Endothelial cell of umbilical vein (primary cell): ENCODE measurements at regions not wholly inside any gene's neighbourhood (a gene's known extent, or its start where the extent isn't known, plus 50 kb on each side); places are given as distances from the start of the nearest gene placed in this dataset.

Experiments used
- BruUV-seq: library from RNA; stranded (reverse); fragments of 400-500 nt; replicated peaks from 2 replicates; lab custom pipeline; 2021; lab: Mats Ljungman, UMichigan
- CTCF ChIA-PET: fragments of 300-600, 350-600 bp; sonication (Branson Sonifier 250); formaldehyde crosslinking; loops from one replicate; lab custom pipeline; 2021; ENCODE audit warnings: antibody characterized with exemption, inconsistent platforms; lab: Charles Lee
- POLR2A ChIA-PET: fragments of 300-600, 350-600 bp; sonication (Branson Sonifier 250); formaldehyde crosslinking; loops from one replicate; lab custom pipeline; 2021; ENCODE audit warnings: antibody characterized with exemption, inconsistent platforms; lab: Charles Lee
- DNase-seq: peaks from one replicate; pipeline ENCODE4 v3.0.0-alpha.2; 2011; ENCODE audit warnings: low read depth, low spot score
- FAIRE-seq: peaks from 2 replicates; lab custom pipeline; 2011; peaks lifted over from hg19 to GRCh38; lab: Jason Lieb, UNC
- H2AFZ ChIP-seq: 2 replicates; pipeline ENCODE4 v1.6.0; 2012; ENCODE audit warnings: low read depth, low read length, control low read depth, inconsistent platforms
- H3K27ac ChIP-seq: 2 replicates; pipeline ENCODE4 v1.5.1; 2011; ENCODE audit warnings: low read depth, mild to moderate bottlenecking, control low read depth, low read length, moderate library complexity; ENCODE audit not compliant: insufficient read depth
- H3K27me3 ChIP-seq, 2 experiments: 2 replicates each; pipeline versions ENCODE4 v1.6.0 to v1.6.1; 2011; ENCODE audit warnings: low read length in 2 of 2, mixed read lengths in 1 of 2; ENCODE audit not compliant: control insufficient read depth in 2 of 2, insufficient read depth in 2 of 2
- H3K36me3 ChIP-seq, 2 experiments: 2 replicates in 1 of 2; 3 replicates in 1 of 2; pipeline ENCODE4 v1.5.1; 2011; ENCODE audit warnings: low read length in 2 of 2, mild to moderate bottlenecking in 1 of 2, moderate library complexity in 1 of 2; ENCODE audit not compliant: control insufficient read depth in 2 of 2, insufficient read depth in 2 of 2; ENCODE audit errors: extremely low read depth in 1 of 2
- H3K4me1 ChIP-seq: 3 replicates; pipeline ENCODE4 v1.5.1; 2011; ENCODE audit warnings: mild to moderate bottlenecking, low read length; ENCODE audit not compliant: control insufficient read depth, insufficient read depth; ENCODE audit errors: extremely low read depth
- H3K4me2 ChIP-seq: 2 replicates; pipeline ENCODE4 v1.6.1; 2011; ENCODE audit warnings: low read length, control low read depth, mixed read lengths; ENCODE audit not compliant: insufficient read depth
- H3K4me3 ChIP-seq, 3 experiments: fragments of 200-600 bp in 1 of 3; sonication (generic), shearing (Covaris generic) in 1 of 3; replicated peaks in 1 of 3; 2 replicates each; pipeline ENCODE4 v1.5.1; 2011 to 2016; ENCODE audit warnings: control low read depth in 3 of 3, low read length in 3 of 3, mild to moderate bottlenecking in 2 of 3, inconsistent platforms in 1 of 3, low read depth in 1 of 3, moderate library complexity in 1 of 3; ENCODE audit not compliant: insufficient read depth in 1 of 3
- H3K79me2 ChIP-seq: 2 replicates; pipeline ENCODE4 v1.6.0; 2012; ENCODE audit warnings: low read length, inconsistent platforms; ENCODE audit not compliant: control insufficient read depth, insufficient read depth
- H3K9ac ChIP-seq: replicated peaks from 2 replicates; pipeline ENCODE3; 2011; ENCODE audit warnings: low read length, control low read depth; ENCODE audit not compliant: insufficient read depth; ENCODE audit errors: extremely low read depth
- H3K9me1 ChIP-seq: replicated peaks from 3 replicates; pipeline ENCODE4 v1.6.0; 2011; ENCODE audit warnings: mild to moderate bottlenecking, low read length; ENCODE audit not compliant: control insufficient read depth, insufficient read depth; ENCODE audit errors: extremely low read depth
- H3K9me3 ChIP-seq: replicated peaks from 2 replicates; pipeline ENCODE4 v1.5.1; 2012; ENCODE audit warnings: low read length, inconsistent platforms; ENCODE audit not compliant: control insufficient read depth, insufficient read depth
- H4K20me1 ChIP-seq: replicated peaks from 2 replicates; pipeline ENCODE3; 2011; ENCODE audit warnings: mild to moderate bottlenecking, low read length; ENCODE audit not compliant: control insufficient read depth, insufficient read depth; ENCODE audit errors: extremely low read depth
- EZH2 ChIP-seq: IDR thresholded peaks from 2 replicates; pipeline ENCODE4 v1.6.1; 2012; ENCODE audit warnings: borderline replicate concordance, low read depth, mild to moderate bottlenecking, moderate library complexity, low read length, inconsistent platforms; ENCODE audit not compliant: severe bottlenecking
- FOS ChIP-seq: IDR thresholded peaks from 2 replicates; pipeline ENCODE4 v1.6.1; 2011; ENCODE audit warnings: mild to moderate bottlenecking, low read length, moderate library complexity, borderline replicate concordance; ENCODE audit not compliant: insufficient read depth
- GATA2 ChIP-seq: IDR thresholded peaks from 2 replicates; pipeline ENCODE4 v1.7.0; 2011; ENCODE audit warnings: low read depth, mild to moderate bottlenecking, moderate library complexity, mixed read lengths, low read length; ENCODE audit not compliant: insufficient read length, insufficient read depth
- JUN ChIP-seq: IDR thresholded peaks from 2 replicates; pipeline ENCODE4 v1.6.1; 2011; ENCODE audit warnings: borderline replicate concordance, low read depth; ENCODE audit not compliant: insufficient read length, insufficient read depth
- MYC ChIP-seq: IDR thresholded peaks from one replicate; pipeline ENCODE4 v1.6.1; 2011; ENCODE audit warnings: mild to moderate bottlenecking, low read depth, low read length
- POLR2A ChIP-seq: IDR thresholded peaks from 2 replicates; pipeline ENCODE4 v1.6.1; 2012; ENCODE audit warnings: low read depth, mild to moderate bottlenecking, control low read depth, low read length
- POLR2AphosphoS5 ChIP-seq: IDR thresholded peaks from 2 replicates; pipeline ENCODE4 v1.6.1; 2012; ENCODE audit warnings: low read depth, mild to moderate bottlenecking, control low read depth, low read length, moderate library complexity; ENCODE audit not compliant: insufficient read depth
- dilution Hi-C: fragments of 300-500 bp; cut with MboI; formaldehyde crosslinking; loops from one replicate; pipeline ENCODE4 v1.15.0; 2019; ENCODE audit warnings: low sequenced_read_pairs; ENCODE audit not compliant: extremely low pct_ligation_motif_present
- intact Hi-C: fragments of 100-400 bp; cut with micrococcal nuclease; formaldehyde crosslinking; loops from one replicate; pipeline ENCODE4 v1.10.0; 2022
- TF ChIP-seq, protein P1 (sequence below): IDR thresholded peaks from 2 replicates; pipeline ENCODE4 v1.6.1; 2011; ENCODE audit not compliant: insufficient read depth, insufficient read length
- TF ChIP-seq, protein P2 (sequence below), 2 donors: IDR thresholded peaks; 1 replicate in 1 of 2; 2 replicates in 1 of 2; pipeline ENCODE4 v1.5.1; 2011; ENCODE audit warnings: low read length in 2 of 2, mild to moderate bottlenecking in 2 of 2, moderate library complexity in 2 of 2, control low read depth in 1 of 2, inconsistent platforms in 1 of 2, low read depth in 1 of 2; ENCODE audit not compliant: insufficient read depth in 1 of 2; ENCODE audit errors: extremely low read depth in 1 of 2

DNA sequence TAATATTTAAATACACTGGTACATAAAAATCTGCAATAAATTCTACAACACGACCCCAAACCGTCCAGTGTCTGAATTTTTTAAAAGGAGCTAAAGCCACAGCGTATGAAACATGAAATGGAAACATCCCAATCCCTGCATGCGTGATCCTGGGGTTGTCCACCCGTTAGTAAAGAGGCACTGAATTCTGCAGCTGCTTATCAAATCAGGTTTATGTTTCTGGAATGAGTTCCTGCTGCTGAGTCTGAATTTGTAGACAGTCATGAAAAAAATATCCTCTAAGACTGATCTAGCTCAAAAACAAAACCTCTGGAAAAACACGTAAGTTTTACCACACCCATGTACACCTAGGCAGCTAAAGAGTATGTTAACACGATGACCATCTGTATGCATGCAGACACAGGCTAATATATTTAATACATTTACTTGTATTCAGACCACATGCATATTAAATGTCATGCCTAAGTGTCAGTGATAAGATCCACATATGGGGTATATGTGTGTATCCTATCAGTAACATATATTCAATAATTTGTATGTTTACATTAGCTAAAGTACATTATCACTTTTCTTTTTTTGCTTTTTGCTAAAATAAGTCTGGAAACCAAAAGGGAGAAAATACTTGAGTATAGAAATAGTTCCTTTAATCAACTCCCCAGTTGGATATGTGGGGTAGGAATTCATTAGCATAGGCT is 420.5 kb upstream of the PSMD7 start:
- no TSS peak for BruUV-seq
- CTCF ChIA-PET: interaction anchor here (1.5 kb wide), 1 partner anchor 9 kb away, joined by 4 read pairs; no protein-coding TSS in a partner anchor

DNA sequence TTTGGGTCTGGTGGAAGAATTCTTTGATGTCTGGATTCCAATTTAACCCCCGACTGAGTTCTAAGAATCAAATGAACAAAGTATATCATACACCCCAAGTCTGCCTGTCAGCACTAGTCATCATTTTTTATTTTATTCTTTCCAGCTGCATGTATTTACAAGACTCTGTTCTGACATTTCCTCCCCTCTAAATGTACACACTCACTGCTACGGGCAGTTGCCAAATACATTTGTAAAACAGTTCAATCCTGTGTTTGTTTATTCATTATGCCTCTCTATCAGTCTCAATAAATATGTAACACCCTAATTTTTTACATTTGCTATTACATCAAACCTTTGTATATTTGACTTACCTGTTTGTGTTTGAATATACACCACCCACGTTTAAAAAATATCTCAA is 422.3 kb upstream of the PSMD7 start:
- POLR2A ChIA-PET: no interaction called here
- H3K9me1 ChIP-seq: no peaks in the 10 kb centered on the region
- H3K4me3 ChIP-seq: no peak overlapping the region
- BruUV-seq: no TSS peak
- no peaks in the 10 kb centered on the region for H3K4me1 ChIP-seq
- DNase-seq (no peak), FAIRE-seq (no peak)
- no peak overlapping the region for H3K9ac ChIP-seq
- intact Hi-C loops: no loop called here
- no peaks in the 10 kb centered on the region for H4K20me1 ChIP-seq
- H3K27me3 ChIP-seq: no peaks in the 10 kb centered on the region
- H3K27ac ChIP-seq: no peak overlapping the region
- no peaks in the 10 kb centered on the region for H3K79me2 ChIP-seq
- CTCF ChIA-PET: no interaction called here
- dilution Hi-C loops: no loop called here
- no peak overlapping the region for H3K4me2 ChIP-seq
- no peak for TF ChIP-seq JUN
- no peak for TF ChIP-seq EZH2
- TF ChIP-seq POLR2AphosphoS5: no peak
- TF ChIP-seq FOS: no peak
- TF ChIP-seq POLR2A: no peak
- TF ChIP-seq, protein P1, sequence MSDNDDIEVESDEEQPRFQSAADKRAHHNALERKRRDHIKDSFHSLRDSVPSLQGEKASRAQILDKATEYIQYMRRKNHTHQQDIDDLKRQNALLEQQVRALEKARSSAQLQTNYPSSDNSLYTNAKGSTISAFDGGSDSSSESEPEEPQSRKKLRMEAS: no peak
- no peak for TF ChIP-seq MYC
- TF ChIP-seq, protein P2, sequence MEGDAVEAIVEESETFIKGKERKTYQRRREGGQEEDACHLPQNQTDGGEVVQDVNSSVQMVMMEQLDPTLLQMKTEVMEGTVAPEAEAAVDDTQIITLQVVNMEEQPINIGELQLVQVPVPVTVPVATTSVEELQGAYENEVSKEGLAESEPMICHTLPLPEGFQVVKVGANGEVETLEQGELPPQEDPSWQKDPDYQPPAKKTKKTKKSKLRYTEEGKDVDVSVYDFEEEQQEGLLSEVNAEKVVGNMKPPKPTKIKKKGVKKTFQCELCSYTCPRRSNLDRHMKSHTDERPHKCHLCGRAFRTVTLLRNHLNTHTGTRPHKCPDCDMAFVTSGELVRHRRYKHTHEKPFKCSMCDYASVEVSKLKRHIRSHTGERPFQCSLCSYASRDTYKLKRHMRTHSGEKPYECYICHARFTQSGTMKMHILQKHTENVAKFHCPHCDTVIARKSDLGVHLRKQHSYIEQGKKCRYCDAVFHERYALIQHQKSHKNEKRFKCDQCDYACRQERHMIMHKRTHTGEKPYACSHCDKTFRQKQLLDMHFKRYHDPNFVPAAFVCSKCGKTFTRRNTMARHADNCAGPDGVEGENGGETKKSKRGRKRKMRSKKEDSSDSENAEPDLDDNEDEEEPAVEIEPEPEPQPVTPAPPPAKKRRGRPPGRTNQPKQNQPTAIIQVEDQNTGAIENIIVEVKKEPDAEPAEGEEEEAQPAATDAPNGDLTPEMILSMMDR (IDR thresholded peaks at IDR 0.05; ENCODE audit: extremely low read depth in 1 of 2, insufficient read depth in 1 of 2, low read depth in 1 of 2, low read length in 2 of 2): no peak
- TF ChIP-seq GATA2: no peak
- H3K9me3 ChIP-seq: no peaks in the 10 kb centered on the region
- H2AFZ ChIP-seq: no peak overlapping the region
- no peaks in the 10 kb centered on the region for H3K36me3 ChIP-seq

More for the DNA sequence above, 420.5 kb upstream of the PSMD7 start:
- no peak overlapping the region for H3K9ac ChIP-seq
- H3K79me2 ChIP-seq: no peaks in the 10 kb centered on the region
- no peak overlapping the region for H3K27ac ChIP-seq
- H3K4me3 ChIP-seq: no peak overlapping the region
- H4K20me1 ChIP-seq: no peaks in the 10 kb centered on the region
- H3K9me3 ChIP-seq: no peaks in the 10 kb centered on the region
- FAIRE-seq: no peak
- dilution Hi-C loops: no loop called here
- no peaks in the 10 kb centered on the region for H3K36me3 ChIP-seq
- POLR2A ChIA-PET: no interaction called here
- no peaks in the 10 kb centered on the region for H3K4me1 ChIP-seq
- no peaks in the 10 kb centered on the region for H3K9me1 ChIP-seq
- H3K4me2 ChIP-seq: no peak overlapping the region
- no peaks in the 10 kb centered on the region for H3K27me3 ChIP-seq
- DNase-seq: no peak
- H2AFZ ChIP-seq: no peak overlapping the region
- TF ChIP-seq MYC: no peak
- no peak for TF ChIP-seq EZH2
- no peak for TF ChIP-seq JUN
- intact Hi-C loops: loop anchor here (5.0 kb wide), 1 partner anchor 1479 kb away; no protein-coding TSS in a partner anchor
